ENCODE measurements at regions not wholly inside any gene's neighbourhood (a gene's known extent, or its start where the extent isn't known, plus 50 kb on each side); places are given as distances from the start of the nearest gene placed in this dataset.
"Not testable (repeated sequence)": the region's sequence is repeated elsewhere in the genome, so short reads cannot be mapped to it uniquely, and the experiment has no call there.

DNA sequence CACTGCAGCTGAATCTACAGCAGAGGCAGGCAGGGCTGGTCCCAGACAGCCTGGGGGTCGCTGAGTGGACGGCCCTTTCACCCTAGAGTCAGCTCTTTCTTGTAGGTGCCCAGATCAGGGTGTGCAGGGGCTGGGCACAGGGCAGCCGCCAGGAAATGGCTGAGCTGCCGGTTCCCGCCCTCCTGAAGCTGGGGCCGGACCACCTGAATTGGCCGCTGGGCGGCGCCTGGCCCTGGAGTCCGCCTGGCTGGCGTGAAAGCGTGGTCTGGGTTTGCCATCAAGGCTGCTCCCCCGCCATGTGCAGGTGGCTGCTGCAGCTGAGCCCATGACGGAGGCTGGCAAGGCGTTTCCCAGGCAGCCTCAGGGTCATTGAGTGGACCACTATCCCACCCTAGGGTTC is 85.7 kb downstream of the POTEM start:
- not testable (repeated sequence) for H3K27me3 ChIP-seq (ENCODE audit: insufficient read depth, low read length); H3K36me3 ChIP-seq (ENCODE audit: insufficient read depth, low read depth, low read length); H3K4me1 ChIP-seq (ENCODE audit: insufficient read depth, low read length); H3K9ac ChIP-seq (ENCODE audit: low read depth, low read length); H3K9me3 ChIP-seq (ENCODE audit: insufficient read depth, low read depth, low read length); H3K27ac ChIP-seq (ENCODE audit: low read length); H3K4me3 ChIP-seq (ENCODE audit: low read length)

DNA sequence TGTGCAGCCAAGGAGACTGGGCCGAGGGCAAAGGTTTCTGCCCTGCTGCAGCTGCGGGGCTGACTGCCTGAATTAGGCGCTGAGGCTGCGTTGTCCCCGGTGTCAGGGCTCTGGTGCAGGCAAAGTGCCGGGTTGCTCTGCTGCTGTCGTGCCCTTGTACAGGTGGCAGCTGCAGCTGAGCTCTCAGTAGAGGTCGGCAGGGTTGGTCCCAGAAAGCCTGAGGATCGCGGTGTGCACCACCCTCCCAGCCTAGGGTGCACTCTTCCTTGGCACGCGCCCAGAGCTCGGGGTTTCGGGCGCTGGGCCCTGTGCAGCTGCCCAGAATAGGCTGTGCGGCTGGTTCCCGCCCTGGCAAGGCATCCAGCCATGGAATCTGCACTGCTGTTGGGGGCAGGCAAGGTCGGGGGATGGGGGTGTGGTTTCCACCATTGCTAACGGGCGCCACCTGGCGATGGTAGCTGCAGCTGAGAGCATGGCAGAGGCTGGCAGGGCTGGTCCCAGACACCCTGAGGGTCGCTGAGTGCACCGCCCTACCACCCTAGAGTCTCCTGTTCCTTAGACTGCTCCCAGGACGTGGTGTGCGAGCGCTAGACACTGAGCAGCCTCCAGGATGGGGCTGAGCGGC is 86.3 kb downstream of the POTEM start:
- not testable (repeated sequence) for H3K27me3 ChIP-seq (ENCODE audit: insufficient read depth, low read length); H3K9ac ChIP-seq (ENCODE audit: low read depth, low read length); H3K4me3 ChIP-seq (ENCODE audit: low read length); H3K9me3 ChIP-seq (ENCODE audit: insufficient read depth, low read depth, low read length); H3K4me1 ChIP-seq (ENCODE audit: insufficient read depth, low read length); H3K36me3 ChIP-seq (ENCODE audit: insufficient read depth, low read depth, low read length); H3K27ac ChIP-seq (ENCODE audit: low read length)

DNA sequence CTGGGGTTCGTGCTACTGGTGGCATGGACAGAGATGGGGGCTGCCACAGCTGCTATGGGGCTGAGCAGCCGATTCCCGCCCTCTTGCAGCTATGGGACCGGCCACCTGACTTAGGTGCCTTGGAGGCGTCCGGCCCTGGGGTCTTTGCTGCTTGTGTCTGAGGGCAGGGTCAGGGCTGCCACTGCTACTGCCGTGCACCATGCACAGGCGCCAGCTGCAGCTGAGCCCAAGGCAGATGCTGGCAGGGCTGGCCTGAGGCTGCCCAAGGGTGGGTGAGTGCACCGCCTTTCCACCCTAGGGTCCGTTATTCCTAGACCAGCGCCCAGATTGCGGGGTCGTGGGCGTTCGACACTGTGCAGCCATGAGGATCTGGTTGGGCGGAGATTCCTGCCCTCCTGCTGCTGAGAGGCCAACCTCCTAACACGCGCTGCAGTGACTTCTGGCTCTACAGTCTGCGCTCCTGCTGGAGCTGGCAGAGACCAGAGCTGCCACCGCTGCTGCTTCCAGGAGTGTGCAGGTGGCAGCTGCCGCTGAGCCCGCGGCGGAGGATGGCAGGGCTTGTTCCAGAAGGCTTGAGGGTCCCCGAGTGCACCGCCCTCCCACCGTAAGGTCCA is 87.0 kb downstream of the POTEM start:
- H3K27me3 ChIP-seq (ENCODE audit: insufficient read depth, low read length); H3K36me3 ChIP-seq (ENCODE audit: insufficient read depth, low read depth, low read length); H3K9ac ChIP-seq (ENCODE audit: low read depth, low read length); H3K27ac ChIP-seq (ENCODE audit: low read length); H3K9me3 ChIP-seq (ENCODE audit: insufficient read depth, low read depth, low read length); H3K4me1 ChIP-seq (ENCODE audit: insufficient read depth, low read length); H3K4me3 ChIP-seq (ENCODE audit: low read length): not testable (repeated sequence)

DNA sequence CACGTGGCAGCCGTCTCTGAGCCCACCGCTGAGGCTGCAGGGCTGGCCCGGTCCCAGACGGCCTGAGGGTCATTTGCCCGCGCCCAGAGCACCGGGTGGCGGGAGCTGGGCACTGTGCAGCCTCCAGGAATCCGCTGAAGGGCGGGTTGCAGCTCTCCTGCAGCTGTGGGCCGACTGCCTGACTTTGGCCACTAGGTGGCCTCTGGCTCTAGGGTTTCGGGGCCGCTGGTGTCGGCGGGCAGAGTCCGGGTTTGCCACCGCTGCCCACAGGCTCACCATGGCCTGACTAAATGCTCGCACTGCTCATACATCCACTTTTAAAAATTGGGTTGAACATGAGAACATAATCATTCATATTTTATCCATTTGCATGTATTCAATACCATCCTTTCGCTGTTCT is 87.7 kb downstream of the POTEM start:
- not testable (repeated sequence) for H3K27ac ChIP-seq (ENCODE audit: low read length); H3K36me3 ChIP-seq (ENCODE audit: insufficient read depth, low read depth, low read length); H3K9ac ChIP-seq (ENCODE audit: low read depth, low read length); H3K27me3 ChIP-seq (ENCODE audit: insufficient read depth, low read length); H3K4me3 ChIP-seq (ENCODE audit: low read length); H3K4me1 ChIP-seq (ENCODE audit: insufficient read depth, low read length); H3K9me3 ChIP-seq (ENCODE audit: insufficient read depth, low read depth, low read length)

DNA sequence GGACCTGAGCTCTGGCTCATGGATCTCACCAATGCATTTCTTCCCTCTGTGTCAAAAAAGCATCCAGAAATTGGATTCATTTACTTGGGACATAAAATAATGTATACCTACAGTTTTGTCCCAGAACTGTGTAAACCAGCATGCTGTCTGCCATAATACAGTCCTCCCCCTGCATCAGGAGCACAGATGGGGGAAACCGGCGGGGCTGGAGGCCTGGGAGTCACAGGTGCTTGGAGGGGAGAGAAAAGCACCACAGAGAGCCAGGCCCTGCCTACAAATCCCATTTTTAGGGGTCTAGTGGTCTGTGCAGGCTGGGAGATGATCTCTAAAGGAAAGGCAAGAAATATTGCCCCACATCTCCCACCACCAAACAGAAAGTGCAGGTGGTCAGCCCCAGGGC is 91.8 kb downstream of the POTEM start:
- H3K4me1 ChIP-seq (ENCODE audit: insufficient read depth, low read length); H3K27me3 ChIP-seq (ENCODE audit: insufficient read depth, low read length): not testable (repeated sequence)

DNA sequence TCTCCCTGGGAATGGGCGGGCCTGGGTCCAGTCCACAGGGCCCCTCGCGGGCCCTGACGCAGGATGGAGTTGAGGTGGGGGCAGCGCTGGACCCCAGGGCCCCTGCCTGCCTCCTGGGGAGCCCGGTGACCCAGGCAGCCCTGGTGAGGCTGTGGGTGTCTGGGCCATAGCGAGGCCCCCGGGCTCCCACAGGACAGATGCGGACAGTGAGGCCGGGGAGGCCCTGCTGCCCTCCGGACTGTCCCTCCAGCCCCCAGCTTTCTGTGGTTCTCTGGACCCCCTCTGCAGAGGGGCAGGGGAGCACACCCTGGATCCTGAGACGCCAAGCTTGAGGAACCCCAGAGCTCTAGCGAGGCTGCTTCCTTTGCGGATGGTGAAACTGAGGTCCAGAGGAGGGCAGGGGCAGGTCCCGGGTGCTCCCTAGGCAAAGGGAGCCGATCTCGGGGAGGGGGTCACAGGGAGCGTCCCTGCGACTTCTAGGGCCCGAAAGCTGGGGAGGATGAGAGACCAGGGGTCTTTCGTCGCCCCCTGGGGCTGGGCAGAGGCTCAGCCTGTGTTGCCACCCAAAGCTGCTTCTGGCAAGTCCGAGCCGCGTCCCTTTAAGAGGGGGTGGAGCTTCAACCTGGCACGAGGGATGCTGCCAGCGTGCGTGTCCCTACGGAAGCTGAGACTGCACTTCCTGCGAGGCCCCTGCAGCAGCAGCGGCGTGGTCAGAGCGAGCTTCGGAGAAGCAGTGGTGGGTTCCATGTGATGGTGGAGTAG is 94.6 kb downstream of the POTEM start:
- not testable (repeated sequence) for H3K27ac ChIP-seq (ENCODE audit: low read length); H3K4me1 ChIP-seq (ENCODE audit: insufficient read depth, low read length); H3K27me3 ChIP-seq (ENCODE audit: insufficient read depth, low read length); H3K9ac ChIP-seq (ENCODE audit: low read depth, low read length); H3K4me3 ChIP-seq (ENCODE audit: low read length); H3K9me3 ChIP-seq (ENCODE audit: insufficient read depth, low read depth, low read length); H3K36me3 ChIP-seq (ENCODE audit: insufficient read depth, low read depth, low read length)

More for the DNA sequence above, 91.8 kb downstream of the POTEM start:
- H3K9me3 ChIP-seq (ENCODE audit: insufficient read depth, low read depth, low read length); H3K4me3 ChIP-seq (ENCODE audit: low read length); H3K27ac ChIP-seq (ENCODE audit: low read length); H3K9ac ChIP-seq (ENCODE audit: low read depth, low read length); H3K36me3 ChIP-seq (ENCODE audit: insufficient read depth, low read depth, low read length): not testable (repeated sequence)

DNA sequence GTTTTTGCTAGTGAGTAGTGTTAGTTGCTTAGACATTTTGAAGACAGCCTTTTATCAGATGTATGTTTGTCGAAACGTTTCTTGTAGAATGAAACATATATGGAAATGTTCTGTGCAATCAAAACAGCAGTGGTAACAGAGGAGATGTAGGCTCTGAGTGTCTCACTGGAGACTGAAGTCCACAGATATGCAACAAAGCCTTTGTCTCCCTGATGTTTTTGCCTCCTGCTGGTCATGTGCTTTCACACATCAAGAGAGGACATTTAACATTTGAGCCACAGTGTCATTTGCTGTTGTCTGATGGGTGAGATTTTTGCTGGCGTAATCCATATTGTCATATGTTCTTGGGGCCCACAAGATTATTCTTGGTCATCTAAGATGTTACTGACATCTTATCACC is 101.7 kb downstream of the POTEM start:
- H3K4me1 ChIP-seq (ENCODE audit: insufficient read depth, low read length); H3K4me3 ChIP-seq (ENCODE audit: low read length); H3K9ac ChIP-seq (ENCODE audit: low read depth, low read length); H3K27ac ChIP-seq (ENCODE audit: low read length); H3K27me3 ChIP-seq (ENCODE audit: insufficient read depth, low read length); H3K36me3 ChIP-seq (ENCODE audit: insufficient read depth, low read depth, low read length); H3K9me3 ChIP-seq (ENCODE audit: insufficient read depth, low read depth, low read length): not testable (repeated sequence)

DNA sequence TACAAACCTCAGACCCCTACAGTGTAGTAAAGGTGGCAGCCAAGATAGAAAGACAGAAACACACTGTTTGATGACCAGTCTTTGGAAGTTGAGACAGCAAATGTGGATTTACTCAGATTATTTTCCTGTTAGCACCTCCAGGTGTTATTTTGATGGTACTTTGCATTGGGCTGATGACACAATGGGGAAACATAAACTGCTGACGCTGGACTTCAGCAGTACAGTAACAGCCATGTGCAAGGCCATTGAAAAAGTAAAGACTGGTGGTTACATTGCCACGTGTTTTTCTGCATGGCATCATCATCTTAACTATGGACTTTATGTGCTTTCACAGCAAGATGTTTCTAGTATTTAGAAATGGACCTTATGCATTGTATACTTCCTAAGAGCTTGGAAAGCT is 105.3 kb downstream of the POTEM start:
- H3K36me3 ChIP-seq (ENCODE audit: insufficient read depth, low read depth, low read length); H3K4me3 ChIP-seq (ENCODE audit: low read length); H3K27me3 ChIP-seq (ENCODE audit: insufficient read depth, low read length); H3K4me1 ChIP-seq (ENCODE audit: insufficient read depth, low read length); H3K9me3 ChIP-seq (ENCODE audit: insufficient read depth, low read depth, low read length); H3K9ac ChIP-seq (ENCODE audit: low read depth, low read length); H3K27ac ChIP-seq (ENCODE audit: low read length): not testable (repeated sequence)

DNA sequence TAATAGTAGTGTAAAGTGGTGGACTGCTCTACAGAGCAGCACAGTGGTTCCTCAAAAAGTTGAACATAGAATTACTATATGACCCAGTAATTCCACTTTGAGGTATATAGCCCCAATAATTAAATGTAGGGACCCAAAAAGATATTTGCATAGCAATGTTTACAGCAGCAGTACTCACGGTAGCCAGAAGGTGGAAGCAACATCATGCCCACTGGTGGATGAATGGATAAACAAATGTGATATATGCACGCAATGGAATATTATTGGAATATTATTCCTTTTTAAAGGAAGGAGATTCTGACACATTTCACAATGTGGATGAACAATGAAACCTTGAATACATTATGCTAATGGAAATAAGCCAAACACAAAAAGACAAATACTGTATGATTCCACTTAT is 121.4 kb downstream of the POTEM start:
- H3K27me3 ChIP-seq (ENCODE audit: insufficient read depth, low read length); H3K4me1 ChIP-seq (ENCODE audit: insufficient read depth, low read length); H3K9me3 ChIP-seq (ENCODE audit: insufficient read depth, low read depth, low read length); H3K9ac ChIP-seq (ENCODE audit: low read depth, low read length); H3K27ac ChIP-seq (ENCODE audit: low read length); H3K36me3 ChIP-seq (ENCODE audit: insufficient read depth, low read depth, low read length); H3K4me3 ChIP-seq (ENCODE audit: low read length): not testable (repeated sequence)

DNA sequence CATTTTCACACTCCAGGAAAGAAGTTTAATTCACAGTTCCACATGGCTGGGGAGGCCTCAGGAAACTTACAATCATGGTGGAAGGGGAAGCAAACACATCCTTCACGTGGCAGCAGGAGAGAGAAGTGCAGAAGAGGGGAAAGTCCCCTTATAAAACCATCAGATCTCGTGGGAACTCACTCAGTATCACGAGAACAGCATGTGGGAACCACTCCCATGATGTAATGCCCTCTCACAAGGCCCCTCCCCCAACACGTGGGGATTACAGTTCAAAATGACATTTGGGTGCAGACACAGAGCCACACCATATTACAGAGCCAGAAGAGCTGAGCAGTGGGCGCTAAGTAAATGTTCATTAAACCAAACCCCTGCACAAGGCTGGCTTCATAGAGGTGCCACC is 126.0 kb downstream of the POTEM start:
- not testable (repeated sequence) for H3K4me3 ChIP-seq (ENCODE audit: low read length); H3K36me3 ChIP-seq (ENCODE audit: insufficient read depth, low read depth, low read length); H3K9me3 ChIP-seq (ENCODE audit: insufficient read depth, low read depth, low read length); H3K9ac ChIP-seq (ENCODE audit: low read depth, low read length); H3K27me3 ChIP-seq (ENCODE audit: insufficient read depth, low read length); H3K27ac ChIP-seq (ENCODE audit: low read length); H3K4me1 ChIP-seq (ENCODE audit: insufficient read depth, low read length)

DNA sequence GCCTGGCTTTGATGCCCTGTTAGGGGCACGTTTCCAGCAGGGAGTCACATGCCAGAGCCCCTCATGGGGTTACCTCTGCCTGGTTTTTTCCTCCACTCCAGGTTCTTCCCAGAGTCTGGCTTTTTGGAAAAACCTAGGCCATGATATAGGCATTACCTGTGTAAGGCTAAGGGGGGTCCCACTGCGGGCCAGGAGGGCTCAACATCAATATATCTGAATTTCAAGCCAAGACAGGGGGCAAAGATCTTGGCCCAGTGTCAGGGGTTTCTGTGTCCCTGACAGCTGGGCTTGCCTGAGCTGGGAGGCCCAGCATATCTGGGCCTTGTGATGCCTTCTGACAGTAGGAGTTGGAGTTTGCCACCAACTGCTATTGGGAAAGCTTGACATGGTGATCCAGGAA is 127.5 kb downstream of the POTEM start:
- H3K4me1 ChIP-seq (ENCODE audit: insufficient read depth, low read length); H3K4me3 ChIP-seq (ENCODE audit: low read length); H3K9ac ChIP-seq (ENCODE audit: low read depth, low read length); H3K36me3 ChIP-seq (ENCODE audit: insufficient read depth, low read depth, low read length); H3K27ac ChIP-seq (ENCODE audit: low read length); H3K27me3 ChIP-seq (ENCODE audit: insufficient read depth, low read length): not testable (repeated sequence)
- peaks cover 13% of the 10 kb centered on the region for H3K9me3 ChIP-seq (ENCODE audit: insufficient read depth, low read depth, low read length)

DNA sequence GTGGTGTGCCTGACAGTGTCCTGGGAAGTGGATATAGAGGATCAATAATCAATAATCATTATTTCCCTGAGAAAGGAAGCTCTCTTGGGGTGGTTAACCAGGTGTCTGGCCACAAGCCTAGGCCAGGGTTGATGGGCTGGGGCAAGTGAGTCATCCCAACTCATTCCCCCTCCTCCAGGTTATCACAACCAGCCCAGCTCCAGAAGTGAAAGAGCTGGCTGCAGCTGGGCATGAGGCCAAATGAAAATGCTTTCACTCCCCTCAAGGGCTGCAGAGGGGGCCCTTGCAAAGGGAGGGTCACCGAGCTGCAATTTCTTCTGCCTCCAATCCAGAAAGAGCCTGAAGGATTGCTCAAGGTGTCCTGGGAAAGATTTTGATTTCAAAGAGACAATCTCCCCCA is 127.9 kb downstream of the POTEM start:
- not testable (repeated sequence) for H3K27ac ChIP-seq (ENCODE audit: low read length); H3K4me1 ChIP-seq (ENCODE audit: insufficient read depth, low read length); H3K4me3 ChIP-seq (ENCODE audit: low read length); H3K36me3 ChIP-seq (ENCODE audit: insufficient read depth, low read depth, low read length); H3K9ac ChIP-seq (ENCODE audit: low read depth, low read length); H3K27me3 ChIP-seq (ENCODE audit: insufficient read depth, low read length)
- peaks cover 16% of the 10 kb centered on the region for H3K9me3 ChIP-seq (ENCODE audit: insufficient read depth, low read depth, low read length)

Data from iPS-20b (cell line).